B cell (primary cell): ENCODE measurements at regions not wholly inside any gene's neighbourhood (a gene's known extent, or its start where the extent isn't known, plus 50 kb on each side); places are given as distances from the start of the nearest gene placed in this dataset.

Source experiments
- ATAC-seq: fragments of 200-7000 bp; cut with Tn5 transposase; one replicate; pipeline ENCODE4 v1.10.0; 2021; ENCODE audit warnings: low read depth, mild to moderate bottlenecking, moderate number of reproducible peaks, moderate library complexity
- CTCF ChIA-PET: fragments of 350-600 bp; sonication (Branson Sonifier 250); formaldehyde crosslinking; loops from one replicate; lab custom pipeline; 2021; ENCODE audit warnings: antibody characterized with exemption, inconsistent platforms; lab: Charles Lee
- POLR2A ChIA-PET: fragments of 350-600 bp; sonication (Branson Sonifier 250); formaldehyde crosslinking; loops from one replicate; lab custom pipeline; 2021; ENCODE audit warnings: antibody characterized with exemption; lab: Charles Lee
- DNase-seq: peaks from one replicate; pipeline ENCODE4 v3.0.0; 2013
- H2AFZ ChIP-seq: 2 replicates; pipeline ENCODE4 v1.6.1; 2012; ENCODE audit warnings: mild to moderate bottlenecking, low read depth, low read length; ENCODE audit not compliant: insufficient read depth, poor library complexity, severe bottlenecking
- H3K27ac ChIP-seq, 2 donors: 1 replicate in 1 of 2; 2 replicates in 1 of 2; pipeline ENCODE4 v1.5.1; 2012 to 2013; ENCODE audit warnings: low read length in 2 of 2, mild to moderate bottlenecking in 2 of 2, moderate library complexity in 1 of 2
- H3K27me3 ChIP-seq, 4 experiments: fragments of 200-600 bp in 1 of 4; sonication (generic) in 1 of 4; replicated peaks in 1 of 4; 1 replicate in 2 of 4; 2 replicates in 2 of 4; pipeline versions ENCODE4 v1.6.1 to v1.7.0; 2013 to 2016; ENCODE audit warnings: low read length in 3 of 4, mild to moderate bottlenecking in 2 of 4, mixed read lengths in 1 of 4, moderate library complexity in 1 of 4; ENCODE audit not compliant: insufficient read depth in 4 of 4, control insufficient read depth in 3 of 4; ENCODE audit errors: control extremely low read depth in 1 of 4
- H3K36me3 ChIP-seq, 2 experiments: replicated peaks in 1 of 2; 1 replicate in 1 of 2; 2 replicates in 1 of 2; pipeline versions ENCODE4 v1.6.1 to v1.7.1; 2013; ENCODE audit warnings: low read length in 1 of 2; ENCODE audit not compliant: insufficient read depth in 2 of 2, control insufficient read depth in 1 of 2; ENCODE audit errors: control extremely low read depth in 1 of 2, extremely low read depth in 1 of 2
- H3K4me1 ChIP-seq, 2 donors: fragments of 200-600 bp in 1 of 2; sonication (generic) in 1 of 2; 1 replicate in 1 of 2; 2 replicates in 1 of 2; pipeline versions ENCODE4 v1.5.1 to v1.6.1; 2013 to 2017; ENCODE audit warnings: low read length in 2 of 2; ENCODE audit not compliant: control insufficient read depth in 2 of 2, insufficient read depth in 2 of 2
- H3K4me2 ChIP-seq: replicated peaks from 2 replicates; pipeline ENCODE3; 2012; ENCODE audit warnings: mild to moderate bottlenecking, low read depth, low read length; ENCODE audit not compliant: poor library complexity, severe bottlenecking
- H3K4me3 ChIP-seq, 5 experiments: fragments of 200-600 bp in 1 of 5; sonication (generic) in 1 of 5; 1 replicate in 3 of 5; 2 replicates in 2 of 5; pipeline versions ENCODE4 v1.5.1 to v1.7.0; 2011 to 2016; ENCODE audit warnings: low read length in 4 of 5, mild to moderate bottlenecking in 4 of 5, low read depth in 2 of 5, control low read depth in 1 of 5, moderate library complexity in 1 of 5; ENCODE audit not compliant: insufficient read depth in 1 of 5; ENCODE audit errors: control extremely low read depth in 1 of 5, extremely low read depth in 1 of 5
- H3K79me2 ChIP-seq: fragments of 200-600 bp; sonication (generic); one replicate; pipeline ENCODE4 v1.6.0; 2016; ENCODE audit warnings: low read length; ENCODE audit not compliant: control insufficient read depth, insufficient read depth
- H3K9ac ChIP-seq: fragments of 200-600 bp; sonication (generic); 2 replicates; pipeline ENCODE4 v1.6.1; 2017; ENCODE audit warnings: mild to moderate bottlenecking, low read length, moderate library complexity
- H3K9me3 ChIP-seq, 3 donors: one replicate each; pipeline versions ENCODE4 v1.6.1 to v1.7.1; 2013; ENCODE audit warnings: low read length in 2 of 3; ENCODE audit not compliant: control insufficient read depth in 2 of 3, insufficient read depth in 1 of 3; ENCODE audit errors: control extremely low read depth in 1 of 3
- H4K20me1 ChIP-seq: 2 replicates; pipeline ENCODE4 v1.6.0; 2012; ENCODE audit warnings: mild to moderate bottlenecking, low read length; ENCODE audit not compliant: insufficient read depth, control insufficient read depth, poor library complexity, severe bottlenecking
- H3K27ac Mint-ChIP-seq: one replicate; pipeline ENCODE4 v1.8.0; 2021; ENCODE audit warnings: mixed read lengths
- H3K27me3 Mint-ChIP-seq: one replicate; pipeline ENCODE4 v1.8.0; 2021; ENCODE audit warnings: mixed read lengths
- H3K4me1 Mint-ChIP-seq: one replicate; pipeline ENCODE4 v1.8.0; 2021; ENCODE audit warnings: mixed read lengths
- H3K4me3 Mint-ChIP-seq: one replicate; pipeline ENCODE4 v1.8.0; 2021; ENCODE audit warnings: mixed read lengths
- H3K9me3 Mint-ChIP-seq: one replicate; pipeline ENCODE4 v1.8.0; 2022; ENCODE audit warnings: mixed read lengths; ENCODE audit not compliant: insufficient read depth
- EZH2 ChIP-seq: IDR thresholded peaks from 2 replicates; pipeline ENCODE4 v1.6.1; 2012; ENCODE audit warnings: borderline replicate concordance, low read depth, mild to moderate bottlenecking, moderate library complexity, low read length; ENCODE audit not compliant: insufficient read depth, poor library complexity, severe bottlenecking
- WGBS: methylation state at CpG from one replicate; pipeline ENCODE4 v1.1.5; 2013; ENCODE audit warnings: missing lambda C conversion rate; ENCODE audit not compliant: insufficient coverage; 5-methylcytosine and 5-hydroxymethylcytosine counted together
- intact Hi-C: fragments of 100-400 bp; cut with micrococcal nuclease; formaldehyde crosslinking; loops from one replicate; pipeline ENCODE4 v1.10.0; 2022
- TF ChIP-seq, protein P1 (sequence below): fragments of 200-600 bp; IDR thresholded peaks from one replicate; pipeline ENCODE4 v1.8.0; 2022; ENCODE audit warnings: antibody characterized with exemption, mild to moderate bottlenecking

DNA sequence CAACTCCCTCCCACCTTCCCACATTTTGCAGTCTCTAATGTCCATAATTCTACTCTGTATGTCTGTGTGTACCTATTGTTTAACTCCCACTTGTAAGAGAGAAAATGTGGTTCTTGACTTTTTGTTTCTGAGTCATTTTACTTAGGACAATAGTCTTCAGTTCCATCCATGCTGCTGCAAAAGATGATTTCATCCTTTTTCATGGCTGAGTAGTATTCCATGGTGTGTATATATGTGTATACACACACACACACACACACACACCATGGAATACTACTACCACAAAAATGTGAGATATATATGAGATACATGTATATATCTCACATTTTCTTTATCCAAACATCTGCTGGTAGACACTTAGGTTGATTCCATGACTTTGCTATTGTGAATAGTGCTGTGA, 182.1 kb upstream of the GALNT17 start:
- no peaks in the 10 kb centered on the region for H3K79me2 ChIP-seq
- DNase-seq (no peak), ATAC-seq (no peak)
- H4K20me1 ChIP-seq, result no peaks in the 10 kb centered on the region
- Mint-ChIP-seq H3K27me3 (no peaks in the 10 kb centered on the region), H3K27ac (no peak overlapping the region), H3K4me1 (no peaks in the 10 kb centered on the region), H3K9me3 (peaks cover 9% of the 10 kb centered on the region), H3K4me3 (no peak overlapping the region)
- H2AFZ ChIP-seq, result no peak overlapping the region
- H3K36me3 ChIP-seq, result no peaks in the 10 kb centered on the region
- CTCF ChIA-PET, result no interaction called here
- no peaks in the 10 kb centered on the region for H3K4me1 ChIP-seq
- no peak overlapping the region for H3K27ac ChIP-seq
- TF ChIP-seq, protein P1, sequence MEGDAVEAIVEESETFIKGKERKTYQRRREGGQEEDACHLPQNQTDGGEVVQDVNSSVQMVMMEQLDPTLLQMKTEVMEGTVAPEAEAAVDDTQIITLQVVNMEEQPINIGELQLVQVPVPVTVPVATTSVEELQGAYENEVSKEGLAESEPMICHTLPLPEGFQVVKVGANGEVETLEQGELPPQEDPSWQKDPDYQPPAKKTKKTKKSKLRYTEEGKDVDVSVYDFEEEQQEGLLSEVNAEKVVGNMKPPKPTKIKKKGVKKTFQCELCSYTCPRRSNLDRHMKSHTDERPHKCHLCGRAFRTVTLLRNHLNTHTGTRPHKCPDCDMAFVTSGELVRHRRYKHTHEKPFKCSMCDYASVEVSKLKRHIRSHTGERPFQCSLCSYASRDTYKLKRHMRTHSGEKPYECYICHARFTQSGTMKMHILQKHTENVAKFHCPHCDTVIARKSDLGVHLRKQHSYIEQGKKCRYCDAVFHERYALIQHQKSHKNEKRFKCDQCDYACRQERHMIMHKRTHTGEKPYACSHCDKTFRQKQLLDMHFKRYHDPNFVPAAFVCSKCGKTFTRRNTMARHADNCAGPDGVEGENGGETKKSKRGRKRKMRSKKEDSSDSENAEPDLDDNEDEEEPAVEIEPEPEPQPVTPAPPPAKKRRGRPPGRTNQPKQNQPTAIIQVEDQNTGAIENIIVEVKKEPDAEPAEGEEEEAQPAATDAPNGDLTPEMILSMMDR, result no peak
- TF ChIP-seq EZH2, result no peak
- H3K9me3 ChIP-seq, result peaks cover 0 to 13% (median 0%) of the 10 kb centered on the region in 3 donors
- intact Hi-C loops, result no loop called here
- H3K9ac ChIP-seq, result no peak overlapping the region
- no peaks in the 10 kb centered on the region for H3K27me3 ChIP-seq
- POLR2A ChIA-PET, result no interaction called here
- H3K4me2 ChIP-seq, result no peak overlapping the region
- no peak overlapping the region for H3K4me3 ChIP-seq

DNA sequence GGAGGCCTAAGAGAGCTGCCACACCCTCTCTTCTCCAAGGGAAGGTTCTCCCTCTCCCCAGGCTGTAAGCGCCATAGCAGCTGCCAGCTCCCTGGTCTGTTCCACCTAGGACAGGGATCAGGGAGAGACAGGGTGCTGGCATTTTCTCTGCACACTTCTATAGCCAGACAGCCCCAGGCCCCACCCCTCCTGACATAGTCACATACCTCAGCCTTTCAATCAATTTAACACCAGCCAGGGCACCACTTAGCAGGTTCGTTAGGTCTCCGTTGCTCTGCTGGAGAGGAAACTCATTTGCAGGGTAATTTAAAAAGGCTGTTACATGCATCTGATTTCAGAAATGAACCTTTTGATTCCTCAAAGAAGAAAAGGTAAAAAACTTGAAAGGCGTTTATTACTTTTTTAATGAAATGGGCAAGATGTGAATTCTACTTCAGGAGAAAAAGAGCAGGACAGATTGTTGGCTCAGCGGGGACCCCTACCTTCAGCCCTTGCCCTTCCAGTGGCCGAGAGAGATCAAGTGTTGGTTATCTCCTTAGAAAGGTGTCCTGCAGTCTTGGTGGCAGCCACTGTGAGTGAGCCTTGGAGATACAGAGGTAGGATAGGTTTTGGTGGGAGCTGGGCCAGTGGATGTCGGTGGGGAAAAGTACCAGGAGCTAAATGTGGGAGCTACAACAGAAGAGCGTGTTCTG, 180.5 kb upstream of the GALNT17 start:
- 76% methylated on average over 5 of the region's 8 CpGs for WGBS
- no peak overlapping the region for H2AFZ ChIP-seq
- no peak overlapping the region for H3K4me2 ChIP-seq
- ATAC-seq, result no peak
- POLR2A ChIA-PET, result no interaction called here
- H3K27me3 Mint-ChIP-seq, result no peaks in the 10 kb centered on the region
- H3K9me3 Mint-ChIP-seq, result peaks cover 9% of the 10 kb centered on the region
- no peaks in the 10 kb centered on the region for H3K4me1 Mint-ChIP-seq
- no peaks in the 10 kb centered on the region for H3K36me3 ChIP-seq
- H3K79me2 ChIP-seq, result no peaks in the 10 kb centered on the region
- H3K27ac Mint-ChIP-seq, result no peak overlapping the region
- H4K20me1 ChIP-seq, result no peaks in the 10 kb centered on the region
- H3K4me1 ChIP-seq, result no peaks in the 10 kb centered on the region
- no peak for DNase-seq
- H3K4me3 ChIP-seq, result no peak overlapping the region
- intact Hi-C loops, result no loop called here
- H3K27me3 ChIP-seq, result no peaks in the 10 kb centered on the region
- TF ChIP-seq, protein P1, result no peak
- TF ChIP-seq EZH2, result no peak
- H3K9me3 ChIP-seq, result peaks cover 0 to 13% (median 0%) of the 10 kb centered on the region in 3 donors
- H3K4me3 Mint-ChIP-seq, result no peak overlapping the region
- no peak overlapping the region for H3K27ac ChIP-seq
- CTCF ChIA-PET, result no interaction called here
- H3K9ac ChIP-seq, result no peak overlapping the region
